ENCODE measurements at regions not wholly inside any gene's neighbourhood (a gene's known extent, or its start where the extent isn't known, plus 50 kb on each side); places are given as distances from the start of the nearest gene placed in this dataset.
"Not testable (repeated sequence)": the region's sequence is repeated elsewhere in the genome, so short reads cannot be mapped to it uniquely, and the experiment has no call there.

- DNase-seq, result no peak
These were observed 1564.9 kb downstream of the OLFM4 start for GRCh38 chr13:54593504-54593903.

- DNase-seq, result no peak
These were observed 1569.0 kb downstream of the OLFM4 start for GRCh38 chr13:54597540-54598088.

GRCh38 chr13:54599413-54599812 lies 1570.8 kb downstream of the OLFM4 start:
- no peak for DNase-seq

- no peak for DNase-seq
These were observed 1578.3 kb downstream of the OLFM4 start for GRCh38 chr13:54606944-54607343.

- DNase-seq, result no peak
These were observed 1578.8 kb downstream of the OLFM4 start for GRCh38 chr13:54607421-54607820.

GRCh38 chr13:54611390-54611789 lies 1582.8 kb downstream of the OLFM4 start:
- no peak for DNase-seq

- no peak for DNase-seq
These were observed 1586.1 kb downstream of the OLFM4 start for GRCh38 chr13:54614726-54615125.

- not testable (repeated sequence) for DNase-seq
These were observed 1597.9 kb downstream of the OLFM4 start for GRCh38 chr13:54626504-54626903.

GRCh38 chr13:54627646-54628372 lies 1599.2 kb downstream of the OLFM4 start:
- DNase-seq, result no peak

GRCh38 chr13:54628383-54628782 lies 1599.8 kb downstream of the OLFM4 start:
- no peak for DNase-seq

GRCh38 chr13:54633456-54633855 lies 1604.8 kb downstream of the OLFM4 start:
- DNase-seq, result no peak

- no peak for DNase-seq
These were observed 1607.6 kb downstream of the OLFM4 start for GRCh38 chr13:54636231-54636630.

- no peak for DNase-seq
These were observed 1608.8 kb downstream of the OLFM4 start for GRCh38 chr13:54637366-54637765.

- DNase-seq, result no peak
These were observed 1612.1 kb downstream of the OLFM4 start for GRCh38 chr13:54640719-54641118.

- no peak for DNase-seq
These were observed 1615.2 kb downstream of the OLFM4 start for GRCh38 chr13:54643863-54644262.

- no peak for DNase-seq
These were observed 1618.7 kb downstream of the OLFM4 start for GRCh38 chr13:54647275-54647674.

GRCh38 chr13:54657588-54657987 lies 1629.0 kb downstream of the OLFM4 start:
- no peak for DNase-seq

- no peak for DNase-seq
These were observed 1630.2 kb downstream of the OLFM4 start for GRCh38 chr13:54658771-54659170.

- DNase-seq, result no peak
These were observed 1631.7 kb downstream of the OLFM4 start for GRCh38 chr13:54660277-54660676.

GRCh38 chr13:54676526-54677113 lies 1648.0 kb downstream of the OLFM4 start:
- no peak for DNase-seq

GRCh38 chr13:54682184-54682583 lies 1653.6 kb downstream of the OLFM4 start:
- DNase-seq, result no peak

- DNase-seq, result no peak
These were observed 1658.6 kb downstream of the OLFM4 start for GRCh38 chr13:54687173-54687572.

GRCh38 chr13:54699831-54700230 lies 1671.2 kb downstream of the OLFM4 start:
- no peak for DNase-seq
